ENCODE measurements at regions not wholly inside any gene's neighbourhood (a gene's known extent, or its start where the extent isn't known, plus 50 kb on each side); places are given as distances from the start of the nearest gene placed in this dataset.

DNA sequence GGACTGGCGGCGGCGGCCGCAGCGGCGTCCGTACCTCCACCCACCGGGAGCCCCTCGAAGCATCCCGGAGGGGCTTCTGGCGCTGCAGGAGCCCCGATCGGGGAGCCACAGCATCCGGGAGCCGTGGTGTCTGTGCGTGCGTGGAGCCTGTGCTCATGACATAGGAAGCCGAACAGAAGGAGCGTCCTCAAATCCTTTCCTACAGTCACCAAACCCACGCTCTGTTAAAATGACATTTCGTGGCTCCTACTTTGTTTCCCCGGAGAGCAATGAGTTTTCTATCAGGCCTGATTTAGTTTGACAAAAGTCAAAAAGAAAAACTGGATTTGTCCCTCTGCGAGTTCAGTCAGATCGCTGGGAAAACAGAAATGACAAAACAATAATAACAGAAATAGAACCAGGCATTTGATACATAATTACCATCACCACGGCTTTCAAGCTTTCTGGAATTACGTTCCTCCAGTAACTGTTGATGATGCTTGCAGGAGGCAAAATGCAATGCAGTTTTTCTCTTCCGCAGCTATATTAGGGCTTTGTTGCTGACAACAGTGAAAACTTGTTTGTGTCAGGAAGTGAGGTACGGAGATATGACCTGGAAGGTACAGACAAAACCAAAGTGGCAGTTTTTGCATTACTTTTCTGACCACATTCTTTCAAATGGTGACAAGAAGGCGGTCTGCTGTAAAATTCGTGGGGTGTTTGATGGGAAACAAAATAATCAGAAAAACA lies 219.3 kb upstream of the MKLN1 start:
- DNase-seq (ENCODE audit: low spot score), result peak; percentile 31

DNA sequence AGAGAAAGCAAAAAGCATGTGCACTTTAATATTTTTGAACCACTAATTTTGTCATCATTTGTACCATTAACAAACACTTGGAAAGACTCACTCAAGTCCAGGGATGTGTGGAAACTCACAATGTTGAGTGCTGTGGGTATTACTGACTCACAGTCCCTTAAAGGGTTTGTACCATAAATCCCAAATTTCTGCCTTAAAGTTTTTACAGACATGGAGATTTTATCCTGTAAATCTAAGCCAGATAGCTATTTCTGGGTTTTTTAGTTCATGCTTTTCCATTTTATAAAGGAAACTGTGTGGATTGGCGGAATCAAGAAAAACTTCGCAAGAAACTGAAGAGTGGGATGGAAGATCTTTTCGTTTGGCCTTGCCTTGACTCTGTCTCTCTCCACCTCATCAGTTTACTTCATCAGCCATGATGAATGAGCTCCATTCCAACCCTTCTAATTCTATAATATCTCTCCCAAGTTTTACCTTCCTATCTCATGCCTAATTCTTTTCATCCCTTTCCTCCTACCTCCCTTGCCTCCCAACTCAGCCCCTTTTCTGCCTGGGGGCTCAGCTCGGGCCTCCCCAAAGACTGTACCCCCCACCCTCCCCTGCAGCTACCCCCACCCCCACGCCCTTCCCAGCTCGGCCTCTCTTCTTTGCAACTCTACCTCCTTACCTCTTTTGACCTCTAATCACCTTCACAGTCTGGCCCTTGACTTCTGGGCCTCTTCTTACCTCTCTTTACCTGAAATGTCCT lies 218.5 kb upstream of the MKLN1 start:
- DNase-seq (ENCODE audit: low spot score), result no peak

GRCh38 chr7:131109759-131110296 lies 217.8 kb upstream of the MKLN1 start:
- DNase-seq (ENCODE audit: low spot score), result peak; percentile 58

DNA sequence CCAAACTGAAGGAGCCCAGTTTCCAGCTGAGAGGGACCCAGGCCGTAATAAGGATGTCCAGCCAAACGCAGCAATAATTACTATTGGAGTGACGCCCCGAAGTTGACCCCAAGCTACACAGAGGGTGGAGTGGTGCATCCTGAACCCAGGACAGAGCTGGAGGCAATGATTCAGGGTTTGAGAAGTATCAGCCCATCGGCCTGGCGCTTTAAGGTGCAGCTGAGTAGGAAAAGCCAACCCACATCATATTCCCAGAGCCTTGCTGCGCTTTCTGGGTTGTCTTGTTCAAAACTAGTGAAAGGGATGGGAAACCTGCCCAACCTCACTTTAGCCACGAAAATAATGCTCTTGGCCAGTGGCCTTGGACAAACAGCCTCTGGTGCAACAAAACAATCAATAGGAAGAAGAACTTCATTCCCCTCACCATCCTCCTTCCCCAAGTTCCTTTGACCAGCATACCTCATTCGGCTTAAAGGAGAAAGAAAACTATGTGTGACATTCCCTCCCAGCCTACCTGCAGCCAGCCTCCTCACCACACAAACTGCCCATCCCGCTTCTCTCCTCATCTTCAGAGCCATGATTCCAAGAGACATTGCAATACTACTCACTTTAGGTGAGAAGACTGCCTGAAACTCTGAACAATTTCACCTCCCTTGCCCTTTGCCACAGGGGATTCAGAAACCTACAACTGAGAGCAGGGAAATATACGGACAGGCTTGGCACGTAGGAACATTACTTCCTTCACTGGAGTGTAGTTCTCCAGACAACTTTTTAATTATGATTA lies 217.2 kb upstream of the MKLN1 start:
- peak; percentile 29 for DNase-seq (ENCODE audit: low spot score)

GRCh38 chr7:131111081-131111576 lies 216.5 kb upstream of the MKLN1 start:
- peak; percentile 34 for DNase-seq (ENCODE audit: low spot score)

DNA sequence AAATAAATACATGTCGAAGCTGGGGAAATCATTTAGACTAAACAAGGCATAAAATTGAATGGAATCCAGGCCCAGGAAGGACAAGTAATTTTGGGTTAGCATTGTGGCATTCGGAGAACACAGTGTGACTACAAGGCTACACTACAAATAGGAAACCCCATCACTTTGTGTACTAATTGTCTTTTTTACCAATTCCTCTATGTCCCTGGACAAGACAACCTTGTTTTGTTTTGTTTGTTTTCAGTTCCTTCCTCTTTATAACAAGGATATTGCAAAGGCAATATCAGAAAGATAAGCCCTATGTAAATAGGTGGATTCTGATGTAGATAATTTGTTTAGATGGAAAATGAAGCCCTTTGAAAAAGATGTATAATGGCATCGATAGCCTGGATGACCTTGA lies 215.9 kb upstream of the MKLN1 start:
- DNase-seq (ENCODE audit: low spot score), result no peak

DNA sequence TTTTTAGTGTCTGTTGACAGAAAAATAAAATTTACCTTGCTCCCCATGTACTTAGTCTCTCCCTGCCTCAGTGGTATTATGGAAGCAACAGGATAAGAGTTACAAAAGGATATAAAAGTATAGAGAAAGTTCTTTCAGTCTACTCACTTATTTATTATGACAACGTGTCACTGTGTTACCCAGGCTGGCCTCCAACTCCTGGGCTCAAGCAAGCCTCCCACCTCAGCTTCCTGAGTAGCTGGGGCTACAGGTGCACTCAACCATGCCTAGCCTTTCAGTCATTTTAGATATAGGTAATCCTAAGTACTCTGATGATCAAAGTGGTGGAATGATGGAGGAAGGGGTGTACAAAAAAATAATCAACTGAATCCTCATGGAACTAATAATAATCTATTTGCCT lies 215.2 kb upstream of the MKLN1 start:
- DNase-seq (ENCODE audit: low spot score), result no peak

DNA sequence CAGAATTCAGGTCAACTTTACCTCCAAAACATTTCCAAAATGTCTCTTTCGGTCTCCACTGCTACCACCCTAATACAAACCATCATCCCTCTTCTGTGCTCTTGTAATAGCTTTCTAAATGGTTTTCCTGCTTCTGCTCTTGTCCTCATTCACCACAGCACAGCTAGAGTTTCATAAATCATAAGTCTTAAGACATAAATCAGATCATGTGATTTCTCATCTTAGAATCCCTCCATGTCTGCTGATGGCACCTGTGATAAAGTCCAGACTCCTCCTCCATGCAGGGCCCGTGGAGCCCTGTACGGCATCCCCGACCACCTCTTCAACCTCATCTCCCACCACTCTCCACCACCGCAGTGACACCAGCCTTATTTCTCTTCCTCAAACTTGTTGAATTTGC lies 212.3 kb upstream of the MKLN1 start:
- DNase-seq (ENCODE audit: low spot score), result no peak

GRCh38 chr7:131117439-131117838 lies 210.2 kb upstream of the MKLN1 start:
- DNase-seq (ENCODE audit: low spot score), result no peak

GRCh38 chr7:131119381-131119780 lies 208.3 kb upstream of the MKLN1 start:
- DNase-seq (ENCODE audit: low spot score), result no peak

DNA sequence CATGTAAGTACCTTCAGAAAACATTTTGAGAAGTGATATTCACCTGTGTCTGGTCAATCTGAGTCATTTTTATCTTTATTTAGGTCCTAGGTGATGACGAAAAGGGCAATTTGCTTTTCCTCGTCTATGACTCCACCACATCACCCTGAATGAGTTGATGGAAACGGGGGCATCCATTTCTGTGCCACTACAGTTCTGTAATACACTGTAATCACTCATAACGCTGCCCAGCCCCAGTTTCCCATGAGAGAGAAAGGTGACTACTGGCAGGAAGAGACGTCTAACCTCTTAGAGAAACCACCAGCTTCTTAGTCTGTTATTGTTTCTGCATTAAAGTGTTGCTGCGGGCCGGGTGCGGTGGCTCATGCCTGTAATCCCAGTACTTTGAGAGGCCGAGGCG lies 205.3 kb upstream of the MKLN1 start:
- DNase-seq (ENCODE audit: low spot score), result no peak

DNA sequence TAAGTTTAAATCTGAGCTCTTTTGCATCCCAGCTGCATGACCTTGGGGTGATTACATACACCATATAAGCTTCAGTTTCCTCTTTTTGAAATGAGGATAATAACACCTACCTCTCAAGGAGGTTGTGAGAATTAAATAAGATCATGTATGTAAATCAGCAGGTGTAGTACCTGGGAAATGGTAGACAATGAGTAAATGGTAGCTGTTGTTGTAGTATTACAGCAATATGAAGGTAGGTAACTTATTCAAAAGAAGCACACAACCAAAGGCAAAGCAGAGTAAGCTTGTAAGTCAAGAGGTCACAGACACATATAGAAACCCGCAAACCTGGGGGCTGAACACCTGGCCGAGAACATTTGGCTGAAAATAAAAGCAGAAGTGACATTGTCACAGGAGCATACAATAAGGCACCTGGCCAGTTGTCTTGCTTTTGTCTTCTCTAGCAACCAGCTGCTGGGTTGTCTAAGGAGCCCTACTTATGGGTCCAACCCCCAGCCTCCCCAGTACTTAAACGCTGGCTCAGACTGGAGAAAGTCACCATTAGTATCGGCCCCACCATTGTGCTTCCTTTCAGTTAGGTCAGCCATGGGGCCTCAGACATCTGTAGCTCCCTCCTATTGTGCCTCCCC lies 203.6 kb upstream of the MKLN1 start:
- no peak for DNase-seq (ENCODE audit: low spot score)

- no peak for DNase-seq (ENCODE audit: low spot score)
These were observed 202.8 kb upstream of the MKLN1 start for GRCh38 chr7:131124867-131125266.

- no peak for DNase-seq (ENCODE audit: low spot score)
These were observed 197.4 kb upstream of the MKLN1 start for GRCh38 chr7:131130324-131130723.

- DNase-seq (ENCODE audit: low spot score), result no peak
These were observed 196.5 kb upstream of the MKLN1 start for GRCh38 chr7:131131012-131131745.

DNA sequence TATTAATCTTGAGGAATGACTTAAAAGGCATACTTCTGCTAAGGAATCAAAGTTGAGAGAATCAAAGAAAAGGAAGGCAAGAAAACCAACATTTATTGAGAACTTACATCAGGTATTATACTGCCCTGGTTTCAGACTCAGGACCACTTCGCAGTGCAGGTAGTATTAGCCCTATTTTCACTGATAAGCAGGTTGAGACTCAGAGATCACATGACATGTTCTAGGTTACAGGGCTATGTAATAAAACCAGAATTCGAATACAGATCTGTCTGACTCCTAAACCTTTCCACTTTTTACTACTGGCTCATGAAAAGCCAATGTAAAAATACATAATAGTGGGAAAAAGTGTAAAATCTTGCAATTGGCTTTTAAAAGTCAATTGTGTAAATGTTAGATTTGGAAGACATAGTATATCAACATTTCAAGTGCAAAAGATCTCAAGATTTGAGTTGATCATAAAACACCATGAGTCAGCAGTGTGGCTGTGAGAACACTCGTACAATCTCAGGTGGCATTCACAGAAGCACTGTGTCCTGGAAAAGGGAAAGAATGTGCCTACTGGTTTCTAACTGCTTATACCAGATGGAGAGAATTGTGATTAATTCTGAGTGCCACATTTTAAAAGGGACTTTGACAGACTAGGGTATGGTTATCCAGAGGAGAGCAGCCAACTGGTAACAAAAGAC lies 195.8 kb upstream of the MKLN1 start:
- no peak for DNase-seq (ENCODE audit: low spot score)

GRCh38 chr7:131139462-131139861 lies 188.2 kb upstream of the MKLN1 start:
- no peak for DNase-seq (ENCODE audit: low spot score)

- DNase-seq (ENCODE audit: low spot score), result no peak
These were observed 186.2 kb upstream of the MKLN1 start for GRCh38 chr7:131141443-131141967.

GRCh38 chr7:131143869-131144268 lies 183.8 kb upstream of the MKLN1 start:
- no peak for DNase-seq (ENCODE audit: low spot score)

DNA sequence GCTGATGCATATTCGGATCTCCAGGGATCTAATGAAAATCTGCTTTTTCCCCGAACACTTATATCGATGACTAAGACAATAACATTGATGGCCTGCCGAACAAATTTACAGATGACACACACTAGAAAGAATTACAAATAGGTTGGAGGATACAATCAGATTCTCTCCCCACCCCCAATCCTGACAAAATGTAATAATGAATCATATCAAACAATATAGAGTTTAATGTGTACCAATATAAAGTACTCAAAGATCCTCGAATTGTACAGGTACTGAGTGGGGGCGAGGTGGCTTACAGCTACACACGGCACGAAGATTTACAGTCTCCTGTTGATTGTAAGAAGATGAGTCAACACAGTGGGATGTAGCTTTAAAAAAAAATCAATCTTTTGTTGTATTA lies 182.7 kb upstream of the MKLN1 start:
- DNase-seq (ENCODE audit: low spot score), result no peak

Measured in mucosa of gallbladder (tissue), 1 donor.